HG03565 (cell line): ENCODE measurements at regions not wholly inside any gene's neighbourhood (a gene's known extent, or its start where the extent isn't known, plus 50 kb on each side); places are given as distances from the start of the nearest gene placed in this dataset.

Experiments
- ATAC-seq: cut with Tn5 transposase; IDR thresholded peaks from one replicate; pipeline ENCODE4 v1.9.1; 2021; ENCODE audit warnings: mild to moderate bottlenecking, moderate library complexity; ENCODE audit not compliant: unreplicated experiment

DNA sequence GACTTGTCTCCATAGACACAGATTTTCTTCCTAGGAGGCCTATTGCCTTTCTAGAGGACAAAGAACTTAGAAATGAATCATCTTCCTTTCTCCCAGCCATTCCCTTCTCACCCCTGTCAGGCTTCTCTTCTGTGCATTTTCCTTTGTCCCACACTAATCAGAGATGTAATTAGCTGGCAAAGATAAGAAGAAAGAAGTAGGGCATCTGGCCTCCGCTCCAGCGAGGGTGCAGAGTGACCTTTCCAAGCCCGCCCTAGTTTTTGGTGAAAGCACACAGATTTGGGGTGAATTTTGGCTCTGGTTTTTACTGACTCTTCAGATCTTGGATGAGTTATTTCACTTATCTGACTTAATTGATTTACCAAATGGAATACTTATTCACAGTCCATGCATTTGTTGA, 626.5 kb downstream of the ZEB2 start:
- no peak for ATAC-seq

DNA sequence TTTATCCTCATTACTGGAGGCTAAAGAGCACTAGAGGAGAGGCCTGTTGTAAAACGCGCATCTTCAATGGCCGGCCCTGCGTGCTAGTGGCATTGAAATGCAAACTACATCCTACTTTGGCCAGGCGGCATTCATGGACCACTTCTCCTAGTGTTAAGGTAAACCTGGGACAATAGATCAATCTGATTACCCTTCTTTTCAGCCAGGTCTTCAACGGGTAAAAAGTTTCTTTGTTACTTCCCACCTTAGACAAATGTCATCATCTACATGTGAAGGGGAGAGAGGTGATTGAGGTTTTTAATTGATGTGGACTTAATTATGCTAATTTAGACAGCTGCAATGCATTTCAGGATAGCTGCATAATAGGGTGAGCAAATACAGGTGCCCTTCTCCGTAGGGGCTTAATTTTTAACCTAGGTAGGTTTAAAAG, 628.0 kb downstream of the ZEB2 start:
- ATAC-seq = no peak

GRCh38 chr2:143890798-143891197, 629.1 kb downstream of the ZEB2 start:
- ATAC-seq = no peak

GRCh38 chr2:143889216-143889615, 630.7 kb downstream of the ZEB2 start:
- no peak for ATAC-seq

GRCh38 chr2:143885461-143885860, 634.5 kb downstream of the ZEB2 start:
- no peak for ATAC-seq

GRCh38 chr2:143881246-143881645, 638.7 kb downstream of the ZEB2 start:
- ATAC-seq = no peak

- ATAC-seq = no peak
Observed at GRCh38 chr2:143877876-143878530, 641.9 kb downstream of the ZEB2 start.

DNA sequence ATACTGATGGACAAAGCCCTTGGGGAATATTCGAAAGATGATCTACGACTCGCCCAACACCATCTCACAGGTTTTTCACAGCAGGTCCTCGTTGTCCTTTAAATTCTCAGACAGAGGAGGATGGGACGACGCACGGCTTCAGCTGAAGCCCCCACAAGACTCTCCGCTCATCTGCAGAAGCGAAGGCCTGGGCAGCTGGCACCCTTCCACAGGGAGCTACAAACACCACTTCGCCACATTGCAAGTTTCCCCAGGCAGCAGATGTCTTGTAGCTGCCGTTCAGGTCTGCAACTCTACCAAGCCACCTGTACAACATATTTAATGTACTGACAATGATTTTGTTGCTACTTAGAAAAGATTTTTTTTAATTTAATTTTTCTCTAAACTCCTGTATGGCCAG, 642.9 kb downstream of the ZEB2 start:
- no peak for ATAC-seq

DNA sequence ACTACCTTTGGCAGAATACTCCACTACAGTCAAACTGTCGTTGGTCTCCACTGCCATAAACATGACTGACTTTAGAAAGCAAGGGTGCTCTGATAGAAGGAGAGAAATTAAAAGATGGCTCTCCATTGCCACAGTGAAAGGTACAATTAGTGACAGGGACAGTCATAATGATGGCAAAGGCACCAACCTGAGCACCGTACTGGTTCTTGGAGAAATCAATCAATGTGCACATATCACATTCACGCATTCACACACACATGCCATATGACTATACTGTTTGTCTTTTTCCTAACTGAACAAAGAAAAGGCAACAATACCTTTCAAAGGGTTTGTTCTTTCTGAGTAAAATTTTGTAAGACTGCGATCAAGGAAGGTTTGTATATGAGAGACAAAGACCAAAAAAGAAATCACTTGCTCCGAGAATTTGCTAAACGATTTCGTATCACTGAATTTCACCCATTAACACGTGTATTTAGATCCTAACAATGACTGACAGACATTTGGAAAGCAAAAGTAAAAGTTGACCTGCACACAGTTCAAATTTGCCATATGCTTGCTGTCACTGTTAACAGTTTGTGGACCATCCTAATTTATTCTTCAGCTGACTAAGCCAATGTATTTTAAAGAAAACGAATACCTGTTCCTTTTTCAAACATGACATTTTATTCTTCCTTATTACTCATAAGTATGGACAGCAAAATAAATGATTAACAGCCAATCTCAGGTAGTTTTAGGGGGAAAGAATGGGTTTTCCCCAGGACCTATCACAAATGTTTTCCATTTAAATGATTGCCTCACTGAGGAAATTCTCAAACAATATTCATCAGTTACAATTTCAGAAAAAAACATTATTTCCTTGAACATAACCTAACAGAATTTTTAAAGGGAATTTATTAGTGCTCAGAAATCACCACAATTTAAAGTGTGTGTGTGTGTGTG, 644.4 kb downstream of the ZEB2 start:
- ATAC-seq = no peak

DNA sequence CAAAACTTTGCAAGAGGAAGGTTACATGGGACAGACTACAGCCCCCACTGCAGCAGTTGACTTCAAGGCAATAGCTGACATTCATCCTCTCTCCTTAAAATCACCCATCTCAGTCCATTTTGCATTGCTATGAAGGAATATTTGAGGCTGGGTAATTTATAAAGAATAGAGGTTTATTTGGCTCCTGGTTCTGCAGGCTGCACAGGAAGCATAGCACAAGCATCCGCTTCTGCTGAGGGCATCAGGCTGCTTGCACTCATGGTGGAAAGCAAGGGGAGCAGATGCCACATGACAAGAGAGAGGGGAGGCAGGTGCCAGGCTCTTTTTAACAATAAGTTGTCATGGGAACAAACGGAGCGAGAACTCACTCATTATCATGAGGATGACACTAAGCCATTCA, 646.0 kb downstream of the ZEB2 start:
- ATAC-seq = no peak

GRCh38 chr2:143870696-143871095, 649.2 kb downstream of the ZEB2 start:
- no peak for ATAC-seq

DNA sequence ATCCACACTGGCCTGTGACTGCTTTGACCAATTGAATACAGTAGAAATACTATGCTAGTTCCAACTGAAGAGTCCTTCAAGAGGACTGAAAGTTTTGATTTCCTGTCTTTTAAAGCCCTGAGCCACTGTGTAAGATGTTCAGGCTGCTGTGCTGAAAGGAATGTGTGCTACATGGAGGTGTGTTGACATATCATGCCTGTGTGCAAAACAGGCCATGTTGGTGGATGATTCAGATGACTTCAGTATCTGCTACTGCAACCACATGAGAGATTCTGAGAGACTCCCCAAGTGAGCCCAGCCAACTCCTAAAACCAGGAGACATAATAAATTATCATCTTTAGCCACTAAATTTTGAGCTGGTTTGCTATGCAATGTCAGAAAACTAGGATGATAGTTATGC, 662.9 kb downstream of the ZEB2 start:
- ATAC-seq = no peak

DNA sequence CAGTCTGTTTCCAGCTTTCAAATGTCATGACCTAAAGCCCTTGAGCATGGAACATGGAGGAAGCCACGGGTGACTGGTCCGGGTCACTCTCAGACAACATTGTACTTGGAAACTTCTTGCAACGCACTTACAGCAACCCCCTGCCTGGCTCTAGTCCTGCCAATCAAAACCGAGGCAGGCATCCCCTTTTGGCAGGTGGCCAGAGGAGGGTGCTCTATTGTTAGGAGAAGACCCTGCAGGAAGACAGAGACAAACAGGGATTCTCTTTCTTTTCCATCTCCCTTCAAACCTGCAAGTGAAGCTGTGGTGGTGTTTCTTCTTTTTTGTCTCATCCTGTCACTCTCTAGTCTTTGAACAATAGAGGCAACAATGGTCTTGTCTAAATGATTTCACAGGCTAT, 667.2 kb downstream of the ZEB2 start:
- ATAC-seq = no peak

DNA sequence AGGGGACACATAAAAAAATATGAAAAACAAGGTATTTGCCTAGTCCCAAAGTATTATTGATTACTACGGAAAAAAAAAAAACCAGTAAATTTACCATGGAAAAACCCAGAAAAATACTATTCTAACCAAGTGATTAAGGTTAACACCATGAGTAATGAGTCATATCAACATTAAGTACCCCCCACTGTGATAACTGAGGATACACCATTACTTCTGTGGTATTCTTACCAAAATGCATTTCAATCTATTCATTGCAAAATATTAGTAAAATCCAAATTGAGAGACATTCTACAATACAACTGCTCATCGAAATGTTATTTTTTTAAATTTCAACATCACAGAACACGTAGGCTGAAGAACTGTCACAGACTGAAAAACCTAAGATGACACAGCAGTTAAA, 669.8 kb downstream of the ZEB2 start:
- ATAC-seq = no peak

DNA sequence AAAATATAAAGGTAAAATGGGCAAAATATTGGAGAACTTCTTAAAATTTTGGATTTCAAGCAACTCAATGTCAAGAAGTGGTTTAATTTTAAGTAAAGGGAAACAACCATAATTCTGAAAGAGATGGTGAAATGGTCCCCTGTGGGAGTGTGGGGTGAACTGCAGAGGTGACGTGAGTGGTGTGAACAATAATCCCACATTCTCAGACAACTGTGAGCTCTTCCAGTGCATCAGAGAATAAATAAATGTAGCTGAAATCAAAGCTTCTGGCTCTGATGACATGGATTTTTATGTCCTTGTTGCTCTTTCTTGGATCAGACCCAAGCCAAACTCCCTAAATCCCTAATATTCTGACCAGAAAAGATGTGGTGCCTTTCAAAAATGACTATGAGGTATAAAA, 672.7 kb downstream of the ZEB2 start:
- ATAC-seq = no peak

GRCh38 chr2:143844986-143845385, 674.9 kb downstream of the ZEB2 start:
- ATAC-seq = no peak

DNA sequence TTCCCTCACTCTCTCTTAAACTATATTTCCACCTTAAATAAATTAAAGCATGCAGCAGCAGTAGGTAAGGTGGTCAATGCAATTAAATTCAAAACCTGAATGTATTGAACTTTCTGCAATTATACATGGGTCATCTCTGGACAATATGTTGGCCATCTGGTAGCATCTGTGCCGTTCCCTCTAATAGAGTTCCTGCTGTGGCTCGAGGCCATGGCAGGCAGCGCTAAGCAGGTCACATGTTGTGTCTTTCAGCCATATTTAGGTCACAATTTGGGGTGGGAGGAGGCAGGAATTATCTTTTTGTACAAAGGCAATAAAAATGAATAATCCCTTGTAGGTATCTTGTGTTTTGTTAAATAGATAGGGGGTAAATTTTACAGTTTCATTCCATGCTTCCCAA, 676.2 kb downstream of the ZEB2 start:
- ATAC-seq = no peak

DNA sequence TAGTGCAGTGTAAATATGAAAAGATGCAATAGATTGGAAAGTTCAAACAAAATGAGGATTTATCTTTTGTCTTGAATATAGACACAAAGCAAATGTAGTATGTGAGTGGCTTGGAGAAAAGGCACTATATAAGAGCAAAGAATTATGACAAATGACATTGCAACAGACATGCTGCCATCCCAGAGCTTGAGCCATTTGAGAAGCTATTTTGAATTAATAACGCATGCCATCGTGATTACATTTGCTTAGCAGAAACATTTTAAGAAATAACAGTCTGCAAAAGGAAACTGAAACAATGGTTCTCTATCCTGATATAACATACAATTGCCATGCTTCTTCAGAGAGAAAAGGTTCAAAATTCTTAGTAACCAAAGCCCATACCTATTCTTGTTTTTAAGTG, 677.1 kb downstream of the ZEB2 start:
- ATAC-seq = no peak

- ATAC-seq = no peak
Observed at GRCh38 chr2:143841935-143842334, 678.0 kb downstream of the ZEB2 start.

GRCh38 chr2:143840601-143841000, 679.3 kb downstream of the ZEB2 start:
- ATAC-seq = no peak

DNA sequence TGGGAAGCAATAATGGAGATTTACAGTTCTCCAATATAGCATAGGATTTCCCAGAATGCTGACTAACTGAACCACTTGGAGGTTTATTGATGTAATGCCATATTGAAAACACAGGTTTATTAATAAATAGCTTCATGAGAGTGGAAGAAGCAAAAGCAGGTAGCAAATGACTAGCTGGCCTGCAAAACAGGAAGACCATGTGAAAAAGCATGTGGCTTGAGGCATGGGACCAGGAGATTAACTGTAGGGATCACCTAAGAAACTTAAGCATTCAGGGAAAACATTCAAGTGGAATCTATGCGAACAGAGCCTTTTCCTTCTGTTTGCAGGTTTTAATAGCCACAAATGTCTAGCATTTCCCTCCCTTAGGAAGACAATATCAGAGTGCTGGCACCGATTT, 679.7 kb downstream of the ZEB2 start:
- ATAC-seq = no peak

- no peak for ATAC-seq
Observed at GRCh38 chr2:143839456-143839855, 680.5 kb downstream of the ZEB2 start.
